DOHH2 (cell line): ENCODE measurements at regions not wholly inside any gene's neighbourhood (a gene's known extent, or its start where the extent isn't known, plus 50 kb on each side); places are given as distances from the start of the nearest gene placed in this dataset.
A peak's percentile ranks its signal among the peaks of the same experiment; 100 is the strongest.

Source experiments
- H3F3A ChIP-seq: fragments of 200-600 bp; sonication (generic), shearing (Covaris generic); 2 replicates; pipeline ENCODE4 v1.6.0; 2016; ENCODE audit warnings: antibody characterized with exemption, mild to moderate bottlenecking; ENCODE audit not compliant: control insufficient read depth, insufficient read depth
- H3K27ac ChIP-seq: fragments of 200-600 bp; sonication (generic); 2 replicates; pipeline ENCODE4 v1.5.1; 2014; ENCODE audit warnings: low read depth, mild to moderate bottlenecking, low read length, moderate library complexity
- H3K27me3 ChIP-seq: fragments of 200-600 bp; sonication (generic); 2 replicates; pipeline ENCODE4 v1.6.1; 2014; ENCODE audit warnings: mild to moderate bottlenecking, low read length, mixed read lengths; ENCODE audit not compliant: control insufficient read depth
- H3K36me3 ChIP-seq: fragments of 200-600 bp; sonication (generic); 2 replicates; pipeline ENCODE4 v1.6.1; 2014; ENCODE audit warnings: mild to moderate bottlenecking, low read length, moderate library complexity, mixed read lengths; ENCODE audit not compliant: control insufficient read depth
- H3K4me1 ChIP-seq: fragments of 200-600 bp; sonication (generic); 2 replicates; pipeline ENCODE4 v1.6.1; 2014; ENCODE audit warnings: mild to moderate bottlenecking, low read length, mixed read lengths; ENCODE audit not compliant: control insufficient read depth
- H3K4me2 ChIP-seq: fragments of 200-600 bp; sonication (generic); 2 replicates; pipeline ENCODE4 v1.6.0; 2014; ENCODE audit warnings: mild to moderate bottlenecking, low read length, moderate library complexity
- H3K4me3 ChIP-seq: fragments of 200-600 bp; sonication (generic); 2 replicates; pipeline ENCODE4 v1.5.1; 2014; ENCODE audit warnings: mild to moderate bottlenecking, low read length, mixed read lengths
- H3K79me2 ChIP-seq: fragments of 200-600 bp; sonication (generic); 2 replicates; pipeline ENCODE4 v1.6.1; 2014; ENCODE audit warnings: mild to moderate bottlenecking, low read length, mixed read lengths; ENCODE audit not compliant: control insufficient read depth
- H3K9me2 ChIP-seq: fragments of 200-600 bp; sonication (generic); replicated peaks from 2 replicates; pipeline ENCODE4 v1.6.1; 2014; ENCODE audit warnings: mild to moderate bottlenecking, low read length, mixed read lengths; ENCODE audit not compliant: control insufficient read depth
- H3K9me3 ChIP-seq: fragments of 200-600 bp; sonication (generic); 2 replicates; pipeline ENCODE4 v1.6.1; 2014; ENCODE audit warnings: antibody characterized with exemption, low read length, mixed read lengths; ENCODE audit not compliant: control insufficient read depth, insufficient read depth
- H4K20me1 ChIP-seq: fragments of 200-600 bp; sonication (generic); 2 replicates; pipeline ENCODE4 v1.6.0; 2014; ENCODE audit warnings: low read depth, mild to moderate bottlenecking, antibody characterized with exemption, low read length, moderate library complexity; ENCODE audit not compliant: control insufficient read depth, insufficient read depth
- EZH2phosphoT487 ChIP-seq: fragments of 200-600 bp; sonication (generic); IDR thresholded peaks from 2 replicates; pipeline ENCODE4 v1.6.1; 2017; ENCODE audit warnings: borderline replicate concordance, mild to moderate bottlenecking, antibody characterized with exemption, low read length, moderate library complexity, mixed read lengths
- TF ChIP-seq, protein P1 (sequence below): fragments of 200-600 bp; sonication (generic); IDR thresholded peaks from one replicate; pipeline ENCODE4 v1.5.1; 2014; ENCODE audit warnings: antibody characterized with exemption, mild to moderate bottlenecking, low read depth, low read length; ENCODE audit not compliant: poor library complexity, severe bottlenecking

GRCh38 chrX:129318375-129318774 is 204.9 kb downstream of the SMARCA1 start:
- TF ChIP-seq, protein P1, sequence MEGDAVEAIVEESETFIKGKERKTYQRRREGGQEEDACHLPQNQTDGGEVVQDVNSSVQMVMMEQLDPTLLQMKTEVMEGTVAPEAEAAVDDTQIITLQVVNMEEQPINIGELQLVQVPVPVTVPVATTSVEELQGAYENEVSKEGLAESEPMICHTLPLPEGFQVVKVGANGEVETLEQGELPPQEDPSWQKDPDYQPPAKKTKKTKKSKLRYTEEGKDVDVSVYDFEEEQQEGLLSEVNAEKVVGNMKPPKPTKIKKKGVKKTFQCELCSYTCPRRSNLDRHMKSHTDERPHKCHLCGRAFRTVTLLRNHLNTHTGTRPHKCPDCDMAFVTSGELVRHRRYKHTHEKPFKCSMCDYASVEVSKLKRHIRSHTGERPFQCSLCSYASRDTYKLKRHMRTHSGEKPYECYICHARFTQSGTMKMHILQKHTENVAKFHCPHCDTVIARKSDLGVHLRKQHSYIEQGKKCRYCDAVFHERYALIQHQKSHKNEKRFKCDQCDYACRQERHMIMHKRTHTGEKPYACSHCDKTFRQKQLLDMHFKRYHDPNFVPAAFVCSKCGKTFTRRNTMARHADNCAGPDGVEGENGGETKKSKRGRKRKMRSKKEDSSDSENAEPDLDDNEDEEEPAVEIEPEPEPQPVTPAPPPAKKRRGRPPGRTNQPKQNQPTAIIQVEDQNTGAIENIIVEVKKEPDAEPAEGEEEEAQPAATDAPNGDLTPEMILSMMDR, result peak; percentile 43
- no peak for TF ChIP-seq EZH2phosphoT487
- no peaks in the 10 kb centered on the region for H3K9me3 ChIP-seq

DNA sequence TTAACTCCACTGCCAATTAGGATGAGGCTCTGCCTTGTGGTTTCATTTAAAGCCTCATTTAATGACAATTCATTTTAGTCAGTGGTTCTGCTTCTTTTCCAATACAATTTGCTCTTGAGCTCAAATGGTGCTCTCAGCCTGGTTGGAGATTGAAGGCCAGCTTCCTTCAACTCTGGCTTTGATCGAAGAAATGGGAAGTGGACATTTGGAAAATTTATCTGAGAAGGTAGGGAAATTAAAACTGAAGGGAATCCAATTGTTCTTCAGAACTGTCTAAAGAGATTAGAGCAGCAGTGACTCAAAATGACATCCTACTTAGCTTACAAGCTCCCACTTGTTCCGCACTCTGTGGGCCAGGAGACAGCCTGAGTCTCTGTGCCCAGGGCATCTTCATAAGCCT is 206.8 kb downstream of the SMARCA1 start:
- no peak overlapping the region for H3K27ac ChIP-seq
- no peaks in the 10 kb centered on the region for H3K9me3 ChIP-seq
- no peaks in the 10 kb centered on the region for H3K79me2 ChIP-seq
- H4K20me1 ChIP-seq, result no peaks in the 10 kb centered on the region
- no peak overlapping the region for H3K4me2 ChIP-seq
- no peak for TF ChIP-seq EZH2phosphoT487
- TF ChIP-seq, protein P1, result no peak
- H3K27me3 ChIP-seq, result no peaks in the 10 kb centered on the region
- no peaks in the 10 kb centered on the region for H3K4me1 ChIP-seq
- H3K36me3 ChIP-seq, result no peaks in the 10 kb centered on the region
- no peaks in the 10 kb centered on the region for H3K9me2 ChIP-seq
- no peak overlapping the region for H3K4me3 ChIP-seq
- H3F3A ChIP-seq, result no peaks in the 10 kb centered on the region

More at GRCh38 chrX:129318375-129318774, 204.9 kb downstream of the SMARCA1 start:
- Histone ChIP-seq H3F3A (no peaks in the 10 kb centered on the region), H4K20me1 (no peaks in the 10 kb centered on the region), H3K79me2 (no peaks in the 10 kb centered on the region), H3K9me2 (no peaks in the 10 kb centered on the region), H3K36me3 (no peaks in the 10 kb centered on the region), H3K27ac (no peak overlapping the region), H3K27me3 (no peaks in the 10 kb centered on the region), H3K4me1 (no peaks in the 10 kb centered on the region), H3K4me2 (no peak overlapping the region), H3K4me3 (no peak overlapping the region)

- H3K27ac ChIP-seq, result no peak overlapping the region
- no peaks in the 10 kb centered on the region for H3K27me3 ChIP-seq
- H3K9me2 ChIP-seq, result no peaks in the 10 kb centered on the region
- H3K4me2 ChIP-seq, result no peak overlapping the region
- no peaks in the 10 kb centered on the region for H4K20me1 ChIP-seq
- H3F3A ChIP-seq, result no peaks in the 10 kb centered on the region
- H3K9me3 ChIP-seq, result no peaks in the 10 kb centered on the region
- H3K4me3 ChIP-seq, result no peak overlapping the region
- no peaks in the 10 kb centered on the region for H3K79me2 ChIP-seq
- H3K36me3 ChIP-seq, result no peaks in the 10 kb centered on the region
- no peaks in the 10 kb centered on the region for H3K4me1 ChIP-seq
- no peak for TF ChIP-seq EZH2phosphoT487
- TF ChIP-seq, protein P1, result no peak
These were observed 213.3 kb downstream of the SMARCA1 start for GRCh38 chrX:129310000-129310399.
